Endothelial cell of umbilical vein (primary cell): ENCODE measurements at regions not wholly inside any gene's neighbourhood (a gene's known extent, or its start where the extent isn't known, plus 50 kb on each side); places are given as distances from the start of the nearest gene placed in this dataset.

Experiments used
- EZH2 ChIP-seq: IDR thresholded peaks from 2 replicates; pipeline ENCODE4 v1.6.1; 2012; ENCODE audit warnings: borderline replicate concordance, low read depth, mild to moderate bottlenecking, moderate library complexity, low read length, inconsistent platforms; ENCODE audit not compliant: severe bottlenecking
- POLR2A ChIP-seq: IDR thresholded peaks from 2 replicates; pipeline ENCODE4 v1.6.1; 2012; ENCODE audit warnings: low read depth, mild to moderate bottlenecking, control low read depth, low read length

DNA sequence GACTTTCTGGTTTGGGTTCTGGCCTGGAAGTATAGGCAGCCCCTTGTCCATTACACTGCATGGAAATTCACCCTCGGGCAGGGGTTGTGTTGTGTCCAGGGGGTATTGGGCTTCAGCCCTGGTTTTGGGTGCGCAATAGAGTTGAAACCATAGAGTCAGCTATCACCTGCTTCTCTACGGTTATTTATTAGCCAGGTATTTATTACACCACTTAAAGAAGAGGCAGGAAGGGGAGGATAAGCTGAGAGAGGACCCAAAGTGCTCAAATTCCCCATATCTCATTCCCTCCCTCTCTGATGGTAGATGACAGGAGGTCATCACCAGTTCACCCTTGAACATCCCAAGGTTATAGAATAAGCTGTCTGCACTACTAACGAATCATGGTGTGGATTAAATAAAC, 133.4 kb downstream of the HRH4 start:
- TF ChIP-seq EZH2 (no peak), POLR2A (no peak)
